CD14-positive monocyte (primary cell): ENCODE measurements at regions not wholly inside any gene's neighbourhood (a gene's known extent, or its start where the extent isn't known, plus 50 kb on each side); places are given as distances from the start of the nearest gene placed in this dataset.

ENCODE experiments used
- DNase-seq, 3 donors: peaks; one replicate each; pipeline ENCODE4 v3.0.0-alpha.2; 2011 to 2022
- H2AFZ ChIP-seq: 2 replicates; pipeline ENCODE4 v1.6.0; 2012; ENCODE audit warnings: mild to moderate bottlenecking, low read depth, low read length, inconsistent platforms; ENCODE audit not compliant: insufficient read depth, poor library complexity, severe bottlenecking
- H3K27ac ChIP-seq, 2 donors: 1 replicate in 1 of 2; 2 replicates in 1 of 2; pipeline ENCODE4 v1.5.1; 2012 to 2013; ENCODE audit warnings: low read length in 2 of 2, control low read depth in 1 of 2, inconsistent platforms in 1 of 2, low read depth in 1 of 2, mild to moderate bottlenecking in 1 of 2
- H3K27me3 ChIP-seq, 2 donors: one replicate each; pipeline versions ENCODE4 v1.6.0 to v1.6.1; 2011 to 2013; ENCODE audit warnings: low read length in 2 of 2; ENCODE audit not compliant: control insufficient read depth in 2 of 2, insufficient read depth in 2 of 2
- H3K36me3 ChIP-seq, 2 donors: replicated peaks in 1 of 2; 1 replicate in 1 of 2; 2 replicates in 1 of 2; pipeline versions ENCODE4 v1.5.1 to v1.6.1; 2012 to 2013; ENCODE audit warnings: low read length in 2 of 2, control low read depth in 1 of 2, inconsistent platforms in 1 of 2, mild to moderate bottlenecking in 1 of 2; ENCODE audit not compliant: insufficient read depth in 2 of 2, control insufficient read depth in 1 of 2
- H3K4me1 ChIP-seq, 2 donors: 1 replicate in 1 of 2; 2 replicates in 1 of 2; pipeline versions ENCODE4 v1.5.1 to v1.6.1; 2012 to 2013; ENCODE audit warnings: low read length in 2 of 2, control low read depth in 1 of 2, inconsistent platforms in 1 of 2, mild to moderate bottlenecking in 1 of 2, moderate library complexity in 1 of 2; ENCODE audit not compliant: insufficient read depth in 2 of 2, control insufficient read depth in 1 of 2
- H3K4me2 ChIP-seq: replicated peaks from 2 replicates; pipeline ENCODE3; 2012; ENCODE audit warnings: low read length, moderate library complexity, mild to moderate bottlenecking; ENCODE audit not compliant: poor library complexity, severe bottlenecking; ENCODE audit errors: extremely low read depth
- H3K4me3 ChIP-seq, 3 experiments: fragments of 200-600 bp in 1 of 3; sonication (generic) in 1 of 3; replicated peaks in 1 of 3; 1 replicate in 2 of 3; 2 replicates in 1 of 3; pipeline ENCODE4 v1.5.1; 2011 to 2013; ENCODE audit warnings: low read length in 3 of 3, mild to moderate bottlenecking in 3 of 3, control low read depth in 2 of 3, low read depth in 2 of 3, inconsistent platforms in 1 of 3, moderate library complexity in 1 of 3
- H3K79me2 ChIP-seq: 2 replicates; pipeline ENCODE4 v1.6.0; 2012; ENCODE audit warnings: mild to moderate bottlenecking, control low read depth, inconsistent platforms, low read length, moderate library complexity; ENCODE audit not compliant: insufficient read depth
- H3K9ac ChIP-seq: 2 replicates; pipeline ENCODE4 v1.6.0; 2017; ENCODE audit warnings: low read length, mild to moderate bottlenecking; ENCODE audit not compliant: insufficient read depth, poor library complexity, severe bottlenecking
- H3K9me3 ChIP-seq, 2 donors: replicated peaks in 1 of 2; 1 replicate in 1 of 2; 2 replicates in 1 of 2; pipeline versions ENCODE4 v1.5.1 to v1.6.1; 2012 to 2013; ENCODE audit warnings: low read length in 2 of 2, control low read depth in 1 of 2; ENCODE audit not compliant: control insufficient read depth in 1 of 2, insufficient read depth in 1 of 2
- H4K20me1 ChIP-seq: 2 replicates; pipeline ENCODE4 v1.6.0; 2012; ENCODE audit warnings: mild to moderate bottlenecking, low read length, control low read depth, moderate library complexity; ENCODE audit not compliant: insufficient read depth
- H3K27ac Mint-ChIP-seq, 7 donors: one replicate each; pipeline ENCODE4 v1.8.0; 2020; ENCODE audit warnings: mild to moderate bottlenecking in 7 of 7, mixed read lengths in 7 of 7, moderate library complexity in 6 of 7, inconsistent platforms in 2 of 7
- H3K27me3 Mint-ChIP-seq, 3 donors: one replicate each; pipeline ENCODE4 v1.8.0; 2021 to 2022; ENCODE audit warnings: low read depth in 3 of 3, mild to moderate bottlenecking in 3 of 3, mixed read lengths in 3 of 3, moderate library complexity in 3 of 3, inconsistent platforms in 1 of 3
- H3K36me3 Mint-ChIP-seq, 2 donors: one replicate each; pipeline ENCODE4 v1.8.0; 2020; ENCODE audit warnings: mixed read lengths in 2 of 2, inconsistent platforms in 1 of 2, mild to moderate bottlenecking in 1 of 2
- H3K4me1 Mint-ChIP-seq: one replicate; pipeline ENCODE4 v1.8.0; 2020; ENCODE audit warnings: mild to moderate bottlenecking, mixed read lengths
- H3K4me3 Mint-ChIP-seq, 2 donors: one replicate each; pipeline ENCODE4 v1.8.0; 2020; ENCODE audit warnings: mild to moderate bottlenecking in 2 of 2, mixed read lengths in 2 of 2, moderate library complexity in 1 of 2
- H3K9me3 Mint-ChIP-seq, 7 donors: one replicate each; pipeline ENCODE4 v1.8.0; 2020 to 2022; ENCODE audit warnings: mixed read lengths in 7 of 7, mild to moderate bottlenecking in 6 of 7, moderate library complexity in 6 of 7, inconsistent platforms in 2 of 7
- WGBS: methylation state at CpG from one replicate; pipeline ENCODE4 v1.1.5; 2013; ENCODE audit warnings: missing lambda C conversion rate; ENCODE audit not compliant: insufficient coverage; 5-methylcytosine and 5-hydroxymethylcytosine counted together
- intact Hi-C, 2 donors: fragments of 100-400 bp; cut with micrococcal nuclease; formaldehyde crosslinking; loops; one replicate each; pipeline versions ENCODE4 v1.15.0 to v1.15.1; 2023
- TF ChIP-seq, protein P1 (sequence below): fragments of 200-600 bp; IDR thresholded peaks from one replicate; pipeline ENCODE4 v1.8.0; 2022; ENCODE audit warnings: antibody characterized with exemption, mild to moderate bottlenecking

GRCh38 chr2:234725528-234726264, 226.1 kb upstream of the SH3BP4 start:
- no peak overlapping the region for H3K4me2 ChIP-seq
- H3K27ac Mint-ChIP-seq, result no peak overlapping the region

GRCh38 chr2:234724850-234725249, 227.0 kb upstream of the SH3BP4 start:
- intact Hi-C loops, result no loop called here

More at GRCh38 chr2:234725528-234726264, 226.1 kb upstream of the SH3BP4 start:
- Histone ChIP-seq H3K9ac (no peak overlapping the region), H3K4me1 (no peaks in the 10 kb centered on the region), H3K27ac (no peak overlapping the region), H4K20me1 (no peaks in the 10 kb centered on the region), H2AFZ (no peak overlapping the region), H3K4me3 (no peak overlapping the region), H3K36me3 (no peaks in the 10 kb centered on the region), H3K27me3 (no peaks in the 10 kb centered on the region), H3K9me3 (no peaks in the 10 kb centered on the region), H3K79me2 (no peaks in the 10 kb centered on the region)
- peaks cover 0 to 6% (median 3%) of the 10 kb centered on the region in 3 donors for H3K27me3 Mint-ChIP-seq
- H3K4me3 Mint-ChIP-seq, result no peak overlapping the region
- H3K4me1 Mint-ChIP-seq, result no peaks in the 10 kb centered on the region
- no peaks in the 10 kb centered on the region for H3K36me3 Mint-ChIP-seq
- TF ChIP-seq, protein P1, sequence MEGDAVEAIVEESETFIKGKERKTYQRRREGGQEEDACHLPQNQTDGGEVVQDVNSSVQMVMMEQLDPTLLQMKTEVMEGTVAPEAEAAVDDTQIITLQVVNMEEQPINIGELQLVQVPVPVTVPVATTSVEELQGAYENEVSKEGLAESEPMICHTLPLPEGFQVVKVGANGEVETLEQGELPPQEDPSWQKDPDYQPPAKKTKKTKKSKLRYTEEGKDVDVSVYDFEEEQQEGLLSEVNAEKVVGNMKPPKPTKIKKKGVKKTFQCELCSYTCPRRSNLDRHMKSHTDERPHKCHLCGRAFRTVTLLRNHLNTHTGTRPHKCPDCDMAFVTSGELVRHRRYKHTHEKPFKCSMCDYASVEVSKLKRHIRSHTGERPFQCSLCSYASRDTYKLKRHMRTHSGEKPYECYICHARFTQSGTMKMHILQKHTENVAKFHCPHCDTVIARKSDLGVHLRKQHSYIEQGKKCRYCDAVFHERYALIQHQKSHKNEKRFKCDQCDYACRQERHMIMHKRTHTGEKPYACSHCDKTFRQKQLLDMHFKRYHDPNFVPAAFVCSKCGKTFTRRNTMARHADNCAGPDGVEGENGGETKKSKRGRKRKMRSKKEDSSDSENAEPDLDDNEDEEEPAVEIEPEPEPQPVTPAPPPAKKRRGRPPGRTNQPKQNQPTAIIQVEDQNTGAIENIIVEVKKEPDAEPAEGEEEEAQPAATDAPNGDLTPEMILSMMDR, result no peak
- DNase-seq, result no peak
- WGBS, result no CpG with 5 or more reads among the region's 1 CpG
- peaks cover 0 to 3% (median 0%) of the 10 kb centered on the region in 7 donors for H3K9me3 Mint-ChIP-seq
- intact Hi-C loops, result no loop called here

More at GRCh38 chr2:234724850-234725249, 227.0 kb upstream of the SH3BP4 start:
- TF ChIP-seq, protein P1, result no peak
- Mint-ChIP-seq H3K4me3 (no peak overlapping the region), H3K27me3 (peaks cover 0 to 6% (median 3%) of the 10 kb centered on the region in 3 donors), H3K4me1 (no peaks in the 10 kb centered on the region), H3K27ac (no peak overlapping the region), H3K36me3 (no peaks in the 10 kb centered on the region), H3K9me3 (peaks cover 0 to 3% (median 0%) of the 10 kb centered on the region in 7 donors)
- no peak overlapping the region for H3K4me2 ChIP-seq
- no peak overlapping the region for H3K4me3 ChIP-seq
- no peaks in the 10 kb centered on the region for H3K79me2 ChIP-seq
- no peak overlapping the region for H3K9ac ChIP-seq
- H4K20me1 ChIP-seq, result no peaks in the 10 kb centered on the region
- no peak overlapping the region for H2AFZ ChIP-seq
- H3K9me3 ChIP-seq, result no peaks in the 10 kb centered on the region
- H3K27ac ChIP-seq, result no peak overlapping the region
- DNase-seq, result no peak
- WGBS, result 80% methylated on average over 2 of the region's 4 CpGs
- H3K27me3 ChIP-seq, result no peaks in the 10 kb centered on the region
- no peaks in the 10 kb centered on the region for H3K36me3 ChIP-seq
- H3K4me1 ChIP-seq, result no peaks in the 10 kb centered on the region
